ENCODE measurements at regions not wholly inside any gene's neighbourhood (a gene's known extent, or its start where the extent isn't known, plus 50 kb on each side); places are given as distances from the start of the nearest gene placed in this dataset.
"Not testable (repeated sequence)": the region's sequence is repeated elsewhere in the genome, so short reads cannot be mapped to it uniquely, and the experiment has no call there.

- BruUV-seq (replicated peaks); CTCF ChIA-PET (ENCODE audit: unreplicated experiment); H3K9me3 ChIP-seq (ENCODE audit: low read length); H4K20me1 ChIP-seq (ENCODE audit: insufficient read depth, low read length); H3K9me2 ChIP-seq (ENCODE audit: insufficient read depth, low read length); H3K27ac ChIP-seq (ENCODE audit: low read depth, low read length, poor library complexity, severe bottlenecking); H3K79me2 ChIP-seq (ENCODE audit: insufficient read depth, low read depth, low read length); H3K4me2 ChIP-seq (ENCODE audit: low read length); POLR2A ChIA-PET; DNase-seq (ENCODE audit: low spot score); H3K4me3 ChIP-seq (ENCODE audit: low read depth, low read length, poor library complexity, severe bottlenecking); intact Hi-C loops (cut with micrococcal nuclease; ENCODE audit: unreplicated experiment); H3K4me1 ChIP-seq (ENCODE audit: insufficient read depth, low read length, poor library complexity, severe bottlenecking); H2AFZ ChIP-seq (ENCODE audit: low read length); H3K36me3 ChIP-seq (ENCODE audit: insufficient read depth, low read length): not testable (repeated sequence)
These were observed 571.1 kb downstream of the TUBA3C start for GRCh38 chr13:18610476-18610875.

GRCh38 chr13:18609371-18609770 lies 572.3 kb downstream of the TUBA3C start:
- H2AFZ ChIP-seq (ENCODE audit: low read length); CTCF ChIA-PET (ENCODE audit: unreplicated experiment); H3K4me2 ChIP-seq (ENCODE audit: low read length); intact Hi-C loops (cut with micrococcal nuclease; ENCODE audit: unreplicated experiment); H3K36me3 ChIP-seq (ENCODE audit: insufficient read depth, low read length); H4K20me1 ChIP-seq (ENCODE audit: insufficient read depth, low read length); H3K9me2 ChIP-seq (ENCODE audit: insufficient read depth, low read length); H3K79me2 ChIP-seq (ENCODE audit: insufficient read depth, low read depth, low read length); DNase-seq (ENCODE audit: low spot score); H3K9me3 ChIP-seq (ENCODE audit: low read length); BruUV-seq (replicated peaks); H3K4me1 ChIP-seq (ENCODE audit: insufficient read depth, low read length, poor library complexity, severe bottlenecking); POLR2A ChIA-PET; H3K4me3 ChIP-seq (ENCODE audit: low read depth, low read length, poor library complexity, severe bottlenecking); H3K27ac ChIP-seq (ENCODE audit: low read depth, low read length, poor library complexity, severe bottlenecking): not testable (repeated sequence)

- CTCF ChIA-PET (ENCODE audit: unreplicated experiment); H3K27ac ChIP-seq (ENCODE audit: low read depth, low read length, poor library complexity, severe bottlenecking); H4K20me1 ChIP-seq (ENCODE audit: insufficient read depth, low read length); DNase-seq (ENCODE audit: low spot score); H2AFZ ChIP-seq (ENCODE audit: low read length); BruUV-seq (replicated peaks); POLR2A ChIA-PET; H3K79me2 ChIP-seq (ENCODE audit: insufficient read depth, low read depth, low read length); H3K9me3 ChIP-seq (ENCODE audit: low read length); H3K4me3 ChIP-seq (ENCODE audit: low read depth, low read length, poor library complexity, severe bottlenecking); H3K9me2 ChIP-seq (ENCODE audit: insufficient read depth, low read length); H3K36me3 ChIP-seq (ENCODE audit: insufficient read depth, low read length); H3K4me2 ChIP-seq (ENCODE audit: low read length); intact Hi-C loops (cut with micrococcal nuclease; ENCODE audit: unreplicated experiment); H3K4me1 ChIP-seq (ENCODE audit: insufficient read depth, low read length, poor library complexity, severe bottlenecking): not testable (repeated sequence)
These were observed 572.8 kb downstream of the TUBA3C start for GRCh38 chr13:18608851-18609250.

GRCh38 chr13:18600366-18600765 lies 581.3 kb downstream of the TUBA3C start:
- DNase-seq (ENCODE audit: low spot score); H3K4me2 ChIP-seq (ENCODE audit: low read length); H3K4me1 ChIP-seq (ENCODE audit: insufficient read depth, low read length, poor library complexity, severe bottlenecking); intact Hi-C loops (cut with micrococcal nuclease; ENCODE audit: unreplicated experiment); BruUV-seq (replicated peaks); H3K9me2 ChIP-seq (ENCODE audit: insufficient read depth, low read length); H3K4me3 ChIP-seq (ENCODE audit: low read depth, low read length, poor library complexity, severe bottlenecking); H3K36me3 ChIP-seq (ENCODE audit: insufficient read depth, low read length); H2AFZ ChIP-seq (ENCODE audit: low read length); H3K27ac ChIP-seq (ENCODE audit: low read depth, low read length, poor library complexity, severe bottlenecking); POLR2A ChIA-PET; H4K20me1 ChIP-seq (ENCODE audit: insufficient read depth, low read length); H3K79me2 ChIP-seq (ENCODE audit: insufficient read depth, low read depth, low read length); H3K9me3 ChIP-seq (ENCODE audit: low read length); CTCF ChIA-PET (ENCODE audit: unreplicated experiment): not testable (repeated sequence)

- H3K4me2 ChIP-seq (ENCODE audit: low read length); H3K4me3 ChIP-seq (ENCODE audit: low read depth, low read length, poor library complexity, severe bottlenecking); CTCF ChIA-PET (ENCODE audit: unreplicated experiment); H3K9me2 ChIP-seq (ENCODE audit: insufficient read depth, low read length); H2AFZ ChIP-seq (ENCODE audit: low read length); BruUV-seq (replicated peaks); H3K27ac ChIP-seq (ENCODE audit: low read depth, low read length, poor library complexity, severe bottlenecking); DNase-seq (ENCODE audit: low spot score); POLR2A ChIA-PET; H3K36me3 ChIP-seq (ENCODE audit: insufficient read depth, low read length); intact Hi-C loops (cut with micrococcal nuclease; ENCODE audit: unreplicated experiment); H3K79me2 ChIP-seq (ENCODE audit: insufficient read depth, low read depth, low read length); H4K20me1 ChIP-seq (ENCODE audit: insufficient read depth, low read length); H3K4me1 ChIP-seq (ENCODE audit: insufficient read depth, low read length, poor library complexity, severe bottlenecking); H3K9me3 ChIP-seq (ENCODE audit: low read length): not testable (repeated sequence)
- TF ChIP-seq CTCF (conservative IDR thresholded peaks at IDR 0.05; ENCODE audit: low read length) = peak; percentile 23; the same call in 1 of the 2 replicates
These were observed 581.8 kb downstream of the TUBA3C start for GRCh38 chr13:18599791-18600211.

GRCh38 chr13:18598543-18598942 lies 583.1 kb downstream of the TUBA3C start:
- H3K9me2 ChIP-seq (ENCODE audit: insufficient read depth, low read length); H4K20me1 ChIP-seq (ENCODE audit: insufficient read depth, low read length); H3K4me1 ChIP-seq (ENCODE audit: insufficient read depth, low read length, poor library complexity, severe bottlenecking); H3K9me3 ChIP-seq (ENCODE audit: low read length); intact Hi-C loops (cut with micrococcal nuclease; ENCODE audit: unreplicated experiment); BruUV-seq (replicated peaks); POLR2A ChIA-PET; DNase-seq (ENCODE audit: low spot score); H3K27ac ChIP-seq (ENCODE audit: low read depth, low read length, poor library complexity, severe bottlenecking); CTCF ChIA-PET (ENCODE audit: unreplicated experiment); H3K4me2 ChIP-seq (ENCODE audit: low read length); H3K79me2 ChIP-seq (ENCODE audit: insufficient read depth, low read depth, low read length); H2AFZ ChIP-seq (ENCODE audit: low read length); H3K36me3 ChIP-seq (ENCODE audit: insufficient read depth, low read length); H3K4me3 ChIP-seq (ENCODE audit: low read depth, low read length, poor library complexity, severe bottlenecking): not testable (repeated sequence)

All from OCI-LY7 (cell line).